ENCODE measurements at regions not wholly inside any gene's neighbourhood (a gene's known extent, or its start where the extent isn't known, plus 50 kb on each side); places are given as distances from the start of the nearest gene placed in this dataset.

DNA sequence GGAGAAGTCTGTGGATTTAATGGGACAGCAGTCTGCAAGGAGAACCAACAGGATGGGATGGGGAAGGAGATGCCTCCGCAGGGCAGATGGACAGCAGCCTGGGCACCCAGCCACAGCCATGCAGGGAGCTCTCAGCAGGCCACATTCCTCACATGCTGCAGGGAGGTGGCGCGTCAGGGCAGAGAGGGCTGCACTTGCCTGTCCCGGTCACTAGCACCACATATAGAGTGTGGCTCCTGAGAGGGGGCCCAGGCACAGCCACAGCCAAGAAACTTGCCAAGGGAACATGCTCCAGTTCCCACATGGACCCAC, 86.8 kb upstream of the ZMIZ1 start:
- no peak for DNase-seq (ENCODE audit: low spot score)

DNA sequence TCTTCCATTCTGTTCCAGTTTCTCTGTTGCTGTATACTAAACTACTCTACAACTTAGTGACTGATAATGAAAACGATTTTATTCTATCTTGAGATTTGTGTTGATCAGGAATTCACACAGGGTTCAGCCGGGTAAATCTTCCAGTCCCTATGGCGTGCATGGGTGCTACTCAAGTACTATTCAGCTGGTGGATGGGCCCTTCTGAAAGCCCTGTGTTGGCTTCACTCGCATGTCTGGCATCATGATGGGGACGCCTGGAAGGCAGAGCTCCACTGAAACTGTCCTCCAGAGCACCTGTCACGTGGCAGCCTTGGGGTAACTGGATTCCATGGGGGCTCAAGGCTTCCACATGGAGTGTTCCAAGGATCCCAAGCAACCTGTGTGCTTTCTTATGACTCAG, 86.0 kb upstream of the ZMIZ1 start:
- no peak for DNase-seq (ENCODE audit: low spot score)

DNA sequence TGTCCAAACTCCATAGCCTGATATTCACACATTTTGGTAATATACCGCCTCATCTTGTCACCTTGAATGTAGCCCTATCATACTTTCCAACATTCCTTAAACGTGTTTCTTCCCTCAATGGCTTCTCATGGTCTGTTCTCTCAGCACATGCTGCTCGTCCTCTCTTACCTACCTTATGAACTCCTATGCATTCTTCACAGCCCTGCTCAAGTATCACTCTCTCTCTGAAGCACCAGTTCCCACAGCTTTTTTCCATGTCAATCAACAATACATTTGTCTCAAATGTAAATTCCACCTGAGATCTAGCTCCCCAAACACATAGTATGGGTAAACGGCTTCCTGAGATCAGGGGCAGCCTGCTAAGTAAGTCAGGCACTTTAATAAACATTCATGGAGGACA, 85.2 kb upstream of the ZMIZ1 start:
- DNase-seq (ENCODE audit: low spot score): no peak

DNA sequence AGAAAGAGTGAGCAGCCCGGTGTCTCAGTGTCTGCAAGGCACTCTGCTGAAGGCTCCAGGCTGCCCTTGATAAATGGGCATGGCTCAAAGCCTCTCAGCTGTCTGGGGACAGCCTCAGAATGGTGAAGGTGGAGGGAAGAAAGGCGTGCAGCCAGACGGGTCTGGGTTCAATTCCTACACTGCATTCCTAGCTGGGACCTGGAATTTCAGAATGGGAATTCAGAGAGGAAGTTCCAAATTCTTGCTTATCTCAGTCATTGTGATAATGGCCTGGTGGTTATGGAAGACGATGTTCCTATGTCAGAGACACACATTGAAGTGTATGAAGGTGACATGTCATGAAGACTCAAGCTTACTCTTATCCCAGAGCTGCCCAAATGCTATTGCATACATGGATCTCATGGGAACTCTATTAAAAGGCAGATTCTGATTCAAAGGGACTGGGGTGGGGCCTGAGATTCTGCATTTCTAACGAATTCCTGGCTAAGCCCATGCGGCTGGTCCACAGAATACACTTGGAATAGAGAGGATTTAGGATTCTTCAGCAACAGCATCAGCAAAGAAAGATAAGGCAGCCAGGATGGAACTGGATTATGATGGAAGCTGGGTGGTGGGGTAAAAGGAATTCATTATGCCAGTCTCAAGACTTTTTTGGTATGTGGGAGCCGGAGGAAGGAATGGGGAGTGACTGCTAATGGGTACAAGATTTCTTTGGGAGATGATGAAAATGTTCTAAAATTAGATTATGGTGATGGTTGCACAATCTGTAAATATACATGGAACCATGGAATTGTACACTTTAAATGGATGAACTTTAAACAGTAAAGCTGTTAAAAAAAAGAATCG, 82.6 kb upstream of the ZMIZ1 start:
- DNase-seq (ENCODE audit: low spot score): no peak

DNA sequence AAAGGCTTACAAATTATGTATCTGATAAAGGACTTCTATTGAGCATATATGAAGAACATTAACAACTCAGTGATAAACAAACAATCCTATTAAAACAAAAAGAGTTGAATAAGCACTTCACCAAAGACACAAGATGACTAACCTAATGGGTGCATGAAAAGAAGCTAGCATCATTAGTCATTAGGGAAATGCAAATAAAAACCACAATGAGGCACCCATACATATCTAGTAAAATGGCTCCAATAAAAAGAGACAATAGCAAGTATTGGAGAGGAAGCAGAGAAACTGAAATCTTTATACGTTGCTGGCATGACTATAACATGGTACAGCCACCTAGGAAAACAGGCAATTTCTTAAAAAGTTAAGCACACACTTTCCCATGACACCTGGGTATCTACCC, 77.6 kb upstream of the ZMIZ1 start:
- DNase-seq (ENCODE audit: low spot score): no peak

DNA sequence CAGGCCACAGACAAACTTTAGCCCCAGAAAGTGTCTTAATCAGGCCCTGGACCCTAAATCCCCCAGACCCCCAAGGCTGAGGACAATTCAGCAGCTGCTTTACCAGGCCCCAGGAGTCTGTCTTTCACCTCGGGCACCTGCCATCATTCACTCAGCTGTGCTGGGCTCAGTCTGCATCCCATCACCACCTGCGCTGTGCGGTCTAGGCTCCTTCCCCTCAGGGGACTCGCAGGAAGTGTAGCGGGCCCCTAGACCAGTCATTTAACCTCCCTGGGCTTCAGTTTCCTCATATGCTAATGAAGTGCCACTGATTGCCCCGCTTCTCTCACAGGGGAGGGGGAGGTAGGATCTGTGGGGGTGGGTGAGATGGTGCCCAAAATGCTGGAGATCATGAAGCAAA, 76.4 kb upstream of the ZMIZ1 start:
- DNase-seq (ENCODE audit: low spot score): peak; percentile 29

DNA sequence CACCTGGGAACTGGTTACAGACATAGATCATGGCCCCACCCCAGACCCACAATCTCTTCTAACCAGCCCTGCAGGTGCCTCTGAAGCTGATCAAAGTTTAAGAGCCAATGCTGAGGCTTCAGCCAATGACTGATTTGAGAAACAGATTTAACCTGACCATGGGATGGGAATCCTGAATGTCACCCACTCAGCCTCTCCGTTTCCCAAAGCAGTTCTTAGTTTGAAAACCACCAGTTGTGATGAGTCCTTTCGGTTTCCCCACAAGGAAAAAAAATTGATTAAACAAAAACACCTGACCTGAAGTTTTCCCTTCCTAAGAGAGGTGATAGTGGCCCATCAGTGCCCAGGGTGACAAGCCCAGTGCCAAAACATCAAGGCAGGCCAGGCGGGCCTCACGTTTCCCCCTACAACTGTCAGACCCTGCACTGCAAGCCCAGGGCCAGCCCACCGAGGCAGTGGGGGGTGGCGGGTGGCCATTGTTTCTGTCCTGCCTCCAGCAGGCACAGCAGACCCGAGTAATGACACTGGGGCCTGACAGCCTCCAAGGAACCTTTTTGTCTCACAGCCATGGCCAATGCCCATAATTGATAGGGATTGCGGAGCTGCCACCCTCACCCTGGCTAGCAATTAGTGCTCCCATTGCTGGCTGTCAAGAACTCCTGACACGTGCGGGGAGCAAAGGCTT, 75.4 kb upstream of the ZMIZ1 start:
- no peak for DNase-seq (ENCODE audit: low spot score)

DNA sequence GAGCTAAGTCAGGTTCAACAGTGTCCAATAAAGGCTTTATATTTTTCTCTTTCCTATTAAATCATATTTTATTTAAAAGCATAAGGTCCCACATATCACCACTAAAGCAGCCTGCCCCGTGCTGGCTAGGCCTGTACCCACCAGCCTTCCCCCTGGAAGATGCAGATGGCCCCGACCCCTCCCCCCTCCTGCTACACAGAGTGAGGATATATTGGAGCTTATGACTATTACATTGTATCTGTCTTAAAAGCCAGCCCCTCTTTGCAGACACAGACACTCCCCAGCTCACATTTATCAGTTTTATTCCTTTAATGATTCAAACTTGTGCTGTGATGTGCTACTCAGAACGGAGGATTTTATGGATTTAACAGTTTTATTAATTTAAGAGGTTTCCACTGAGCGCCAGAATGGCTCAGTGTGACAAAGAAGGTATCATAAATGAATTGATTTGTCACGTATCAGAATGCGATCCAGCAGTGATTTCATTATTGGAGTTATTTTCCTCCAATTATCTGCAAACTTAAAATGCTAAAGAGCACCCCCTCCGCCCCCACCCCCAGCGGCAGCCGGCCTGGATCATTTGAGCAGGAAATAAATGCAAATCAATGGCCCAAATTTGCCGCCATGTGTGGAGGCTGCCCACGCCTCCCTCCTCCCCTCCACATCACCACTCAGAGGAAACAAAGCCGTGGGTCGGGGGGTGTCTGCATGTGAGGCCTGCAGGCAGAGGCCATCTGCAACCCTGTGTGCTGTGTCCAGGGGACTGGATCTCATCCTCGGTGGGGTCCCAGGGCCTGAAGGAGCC, 72.6 kb upstream of the ZMIZ1 start:
- DNase-seq (ENCODE audit: low spot score): no peak

DNA sequence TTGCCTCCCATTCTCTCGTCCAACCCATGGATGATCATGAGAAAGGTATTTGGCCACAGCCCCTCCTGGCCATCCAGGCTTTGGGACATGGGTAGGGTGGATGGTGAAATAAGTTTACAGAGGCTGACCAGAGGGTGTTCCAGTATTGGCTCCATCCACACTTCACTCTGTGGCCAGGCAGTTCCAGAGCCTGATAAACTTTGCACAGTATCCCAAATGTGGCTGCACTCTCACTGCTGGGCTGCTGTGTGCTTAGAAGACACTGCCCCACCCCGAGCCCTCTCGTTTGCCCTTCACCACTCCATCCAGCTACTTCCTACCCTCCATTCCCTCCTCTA, 72.0 kb upstream of the ZMIZ1 start:
- no peak for DNase-seq (ENCODE audit: low spot score)

DNA sequence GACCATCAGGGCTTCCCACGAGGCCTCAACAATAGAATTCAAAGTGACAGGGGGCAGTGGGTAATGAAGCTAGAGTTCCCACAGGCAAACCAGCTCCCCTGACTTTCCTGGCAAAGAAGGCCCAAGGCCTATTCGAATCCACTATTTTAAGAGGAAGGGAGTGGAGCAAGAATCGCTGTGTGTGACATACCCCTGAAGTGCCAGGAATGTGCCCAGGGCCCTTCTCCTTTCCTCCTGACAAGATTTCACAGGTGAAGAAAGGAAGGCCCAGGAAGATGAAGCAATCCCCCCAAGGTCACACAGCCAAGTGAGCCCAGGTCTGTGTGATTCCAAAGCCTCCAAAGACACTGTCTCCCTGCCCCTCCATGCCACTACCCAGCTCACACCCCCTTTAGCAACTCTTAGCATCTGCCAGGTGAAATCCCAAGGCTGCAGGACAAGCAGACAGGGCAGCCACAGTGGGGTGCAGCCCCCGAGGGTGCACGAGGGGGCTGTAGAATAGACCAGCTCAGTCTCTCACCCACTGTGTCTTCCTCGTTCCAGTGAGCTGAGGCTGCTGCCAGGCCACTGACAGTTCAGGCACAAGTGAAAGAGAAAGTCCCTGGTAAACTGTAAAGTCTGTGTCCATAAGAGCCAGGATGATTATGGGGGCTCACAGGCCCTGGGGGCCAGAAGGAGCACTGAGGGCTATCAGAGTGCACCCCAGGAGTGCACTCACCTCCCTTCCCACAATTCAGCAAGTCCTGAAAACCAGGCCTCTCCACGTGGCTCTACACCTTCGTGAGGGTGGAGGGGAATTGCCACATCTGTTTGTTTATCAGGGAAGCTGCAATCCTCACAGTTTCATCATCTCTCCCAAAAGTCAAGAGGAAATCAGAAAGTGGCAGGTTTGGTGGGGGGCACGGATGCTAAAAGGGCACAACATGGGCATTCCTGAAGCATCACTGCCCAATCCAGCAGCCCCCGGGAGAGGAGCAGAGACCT, 70.8 kb upstream of the ZMIZ1 start:
- DNase-seq (ENCODE audit: low spot score): no peak

DNA sequence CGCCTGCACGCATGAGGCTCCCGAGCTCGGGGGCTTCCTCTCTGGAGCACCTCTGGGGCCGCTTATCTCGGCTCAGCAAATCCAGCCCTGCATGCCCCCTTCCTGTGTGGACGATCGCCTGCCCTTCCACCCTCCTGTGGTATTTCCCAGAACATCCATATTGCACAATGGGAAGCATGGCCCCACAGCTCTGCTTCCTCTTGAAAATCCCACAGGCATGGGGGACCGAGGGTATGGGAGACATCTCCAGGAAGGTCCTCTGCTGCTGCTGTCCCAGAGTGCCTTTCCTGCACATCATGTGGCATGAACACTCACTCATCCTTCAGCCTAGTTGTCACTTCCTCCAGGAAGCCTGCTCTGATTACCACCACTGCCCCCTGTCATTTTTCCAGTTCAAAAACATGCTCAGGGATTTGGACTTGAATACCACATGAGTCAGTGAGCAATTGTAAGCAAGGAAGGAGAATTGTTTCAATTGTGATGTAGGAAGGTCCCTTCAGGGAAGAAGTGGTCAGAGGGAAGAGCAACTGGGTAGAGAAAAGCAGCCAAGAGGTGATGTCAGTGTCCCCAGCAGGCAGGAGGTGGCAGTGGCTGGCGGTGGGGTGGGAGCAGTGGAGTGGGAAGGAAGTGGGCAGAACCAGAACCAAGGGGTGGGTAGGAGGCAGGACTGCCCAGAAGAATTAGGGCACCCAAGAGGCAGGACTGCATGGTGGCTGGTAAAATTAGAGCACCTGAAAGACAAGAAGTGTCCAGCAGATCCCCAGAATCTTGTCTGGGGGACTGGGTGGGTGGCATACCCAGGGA, 67.5 kb upstream of the ZMIZ1 start:
- DNase-seq (ENCODE audit: low spot score): no peak

DNA sequence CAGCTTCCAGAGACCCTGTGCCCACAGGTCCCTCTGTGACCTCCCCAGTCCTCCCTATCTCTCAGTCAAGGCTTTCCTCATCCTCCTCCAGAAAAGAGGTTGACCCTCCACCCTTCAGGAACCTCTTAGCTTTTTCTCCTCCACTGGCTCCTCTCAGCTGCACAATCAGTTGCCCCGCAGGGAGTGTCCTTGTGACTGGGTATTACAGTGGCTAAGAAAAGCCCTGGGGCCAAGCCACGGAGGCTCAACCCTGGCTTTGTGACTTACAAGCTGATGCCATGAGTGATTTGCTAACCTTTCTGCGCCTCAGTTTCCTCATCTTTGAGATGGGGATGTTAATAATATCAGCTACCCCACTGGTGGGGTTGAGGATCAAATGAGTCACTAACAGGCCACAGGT, 66.4 kb upstream of the ZMIZ1 start:
- DNase-seq (ENCODE audit: low spot score): no peak

DNA sequence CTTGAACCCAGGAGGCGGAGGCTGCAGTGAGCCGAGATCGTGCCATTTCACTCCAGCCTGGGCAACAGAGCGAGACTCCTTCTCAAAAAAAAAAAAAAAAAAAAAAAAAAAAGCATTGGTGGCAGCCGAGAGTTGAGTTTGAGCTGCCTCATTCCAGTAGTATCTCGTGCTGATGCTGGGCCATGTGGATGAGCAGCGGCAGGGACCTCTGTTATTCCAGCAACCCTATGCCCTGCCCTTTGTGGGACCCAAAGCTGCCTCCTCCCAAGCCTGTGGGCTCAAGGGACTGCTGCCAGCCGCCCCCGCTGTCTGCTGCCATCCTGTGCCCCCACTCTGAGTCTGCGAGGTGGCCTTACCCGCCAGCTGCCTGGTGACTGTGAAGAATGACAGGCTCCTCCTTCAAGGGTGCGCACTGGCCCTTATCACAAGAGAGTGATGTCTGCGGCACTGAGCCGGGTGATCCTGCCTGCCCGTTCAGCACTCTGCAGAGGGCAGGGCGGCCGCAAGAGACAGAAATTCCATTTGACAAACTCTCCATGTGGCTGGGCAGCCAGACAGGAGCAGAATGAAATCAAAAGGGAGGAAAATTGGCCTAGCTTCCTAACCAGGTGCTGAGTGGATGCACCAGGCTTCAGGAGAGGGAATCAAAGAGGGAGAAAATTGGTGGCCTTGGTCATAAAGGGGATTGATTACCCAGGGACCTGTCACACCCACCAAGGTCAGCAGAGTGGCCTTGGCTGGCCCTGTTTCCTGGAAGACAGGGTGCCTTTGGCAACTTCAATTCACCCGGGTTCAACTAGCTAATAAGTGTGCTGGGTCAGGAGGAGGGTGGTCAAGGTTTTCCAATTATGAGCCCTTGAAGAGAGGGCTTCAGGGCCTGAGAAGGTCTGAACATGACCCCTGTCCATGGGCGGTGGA, 65.3 kb upstream of the ZMIZ1 start:
- DNase-seq (ENCODE audit: low spot score): no peak

DNA sequence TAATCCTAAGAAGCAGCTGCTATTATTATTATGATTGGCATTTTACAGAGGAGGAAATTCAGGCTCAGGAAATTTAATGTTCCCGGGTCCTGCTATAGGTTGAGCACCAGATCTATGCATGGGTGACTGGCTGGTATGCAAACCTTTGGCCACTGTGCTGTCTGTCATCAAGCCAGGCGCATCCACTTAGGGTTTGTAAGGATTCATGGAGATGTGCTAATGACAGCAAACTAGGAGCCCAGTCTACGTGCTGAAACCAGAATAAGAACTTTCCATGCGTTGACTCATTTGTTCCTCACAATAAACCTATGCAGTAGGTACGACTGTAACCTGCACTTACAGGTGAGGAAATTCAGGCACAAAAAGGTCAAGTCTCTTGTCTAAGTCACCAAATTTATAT, 64.5 kb upstream of the ZMIZ1 start:
- no peak for DNase-seq (ENCODE audit: low spot score)

DNA sequence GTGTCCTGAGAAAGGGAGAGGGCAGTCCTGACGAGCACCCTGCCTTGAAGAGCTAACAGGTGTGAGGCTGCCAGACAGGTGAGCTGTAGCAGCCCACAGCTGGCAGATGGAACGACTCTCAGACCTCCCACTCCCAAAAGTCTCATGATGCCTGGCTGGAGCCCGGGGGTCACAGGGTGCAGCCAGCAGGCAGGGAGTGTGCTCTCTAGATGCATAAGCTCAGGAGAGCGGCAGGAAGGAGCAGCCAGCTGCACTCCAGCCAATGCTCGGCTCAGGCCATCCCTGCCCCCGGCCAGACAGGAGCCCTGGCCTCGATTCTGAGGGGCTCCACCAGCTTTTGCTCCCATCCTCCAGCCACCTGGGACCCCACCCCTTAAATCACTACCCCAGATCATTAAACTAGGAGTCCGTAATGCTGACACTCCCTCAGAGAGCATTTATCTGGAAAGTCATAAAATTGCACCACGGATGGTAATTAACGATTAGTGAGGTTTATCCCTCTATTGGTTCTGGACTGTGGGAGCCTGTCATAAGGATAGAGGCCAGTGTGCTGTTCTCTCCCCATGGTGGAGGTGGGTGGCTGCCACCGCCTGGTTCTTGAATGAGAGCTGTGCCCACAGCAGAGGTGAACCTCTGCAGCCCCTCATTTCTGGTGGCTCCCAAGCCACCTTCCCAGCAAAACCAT, 63.5 kb upstream of the ZMIZ1 start:
- DNase-seq (ENCODE audit: low spot score): no peak

DNA sequence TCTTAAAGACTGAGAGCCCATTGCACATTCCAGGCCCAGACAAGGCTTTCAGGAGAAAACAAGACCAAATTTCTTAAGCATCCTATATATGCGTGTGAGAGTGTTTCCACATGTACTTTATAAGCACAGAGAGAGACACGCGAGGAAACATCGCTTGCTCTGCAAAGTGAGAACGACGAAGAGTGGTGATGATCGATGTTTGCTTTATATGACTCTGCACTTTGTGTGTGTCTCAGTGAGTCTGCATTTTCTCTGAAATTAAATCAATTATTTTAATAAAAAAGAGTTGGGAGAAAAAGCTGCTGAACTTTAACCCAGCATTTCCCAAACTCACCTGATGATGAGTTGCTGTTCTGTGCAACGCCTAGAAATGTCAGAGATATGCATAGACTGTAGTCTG, 61.7 kb upstream of the ZMIZ1 start:
- DNase-seq (ENCODE audit: low spot score): no peak

DNA sequence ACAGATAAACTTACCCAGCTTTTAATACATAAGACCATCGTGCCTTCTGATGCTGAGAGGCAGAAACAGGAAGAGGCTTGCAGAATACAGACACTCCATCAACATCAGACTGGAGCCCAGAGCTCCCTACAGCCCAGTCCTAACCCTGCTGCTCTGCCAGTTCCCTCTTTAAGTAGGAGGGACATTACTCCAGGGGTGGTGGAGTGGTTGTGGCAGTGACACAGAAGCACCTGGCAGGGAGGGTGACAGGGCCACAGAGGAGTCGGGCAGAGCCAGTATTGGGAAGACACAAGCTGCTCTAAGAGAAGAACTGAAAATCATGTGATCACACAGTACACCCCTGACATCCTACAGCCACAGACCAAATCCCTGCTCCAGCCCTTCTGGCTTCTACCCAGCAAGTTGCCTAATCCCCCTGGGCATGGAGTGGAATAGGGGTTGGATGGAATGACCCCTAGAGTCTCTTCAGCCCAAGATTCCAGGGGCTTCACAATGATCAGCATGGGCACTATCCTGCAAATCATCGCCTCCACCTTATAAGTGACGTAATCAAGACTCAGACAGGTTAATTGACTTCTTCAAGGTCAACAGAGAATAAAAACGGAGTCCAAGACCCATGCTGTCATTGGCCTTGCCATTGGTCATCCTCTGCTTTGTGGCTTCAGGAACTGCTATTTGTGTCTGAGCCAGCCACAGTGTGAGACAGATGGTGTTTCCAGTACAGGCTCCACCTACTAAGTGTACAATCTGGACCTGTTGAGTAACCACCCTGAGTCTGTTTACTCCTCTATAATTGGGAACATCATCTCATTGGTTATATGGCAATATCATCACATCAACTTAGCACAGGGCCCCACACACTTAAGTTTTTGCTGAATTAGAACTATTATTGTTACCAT, 61.1 kb upstream of the ZMIZ1 start:
- no peak for DNase-seq (ENCODE audit: low spot score)

DNA sequence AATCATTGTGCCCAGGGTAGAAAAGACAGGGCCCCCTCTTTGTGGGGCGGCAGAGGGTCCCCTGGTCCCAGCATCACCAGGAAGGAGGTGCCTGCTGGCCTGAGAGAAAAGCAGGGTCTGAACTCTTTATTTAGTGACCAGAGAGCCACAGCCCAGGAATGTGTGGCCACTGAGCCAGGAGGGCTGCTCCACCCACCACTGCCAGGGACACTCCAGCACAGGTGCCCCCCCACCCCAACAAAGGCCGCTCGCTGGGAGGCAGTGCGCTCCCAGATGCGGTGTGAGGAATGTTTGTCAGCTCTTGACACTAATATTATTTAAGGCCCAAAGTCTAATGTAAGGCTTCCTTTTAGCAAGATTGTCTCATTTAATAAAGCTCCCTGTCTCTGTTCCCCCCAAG, 59.6 kb upstream of the ZMIZ1 start:
- no peak for DNase-seq (ENCODE audit: low spot score)
